ENCODE measurements at regions not wholly inside any gene's neighbourhood (a gene's known extent, or its start where the extent isn't known, plus 50 kb on each side); places are given as distances from the start of the nearest gene placed in this dataset.

- DNase-seq (no peak), ATAC-seq (no peak)
- no peak for TF ChIP-seq CTCF (IDR thresholded peaks at IDR 0.05)
- Histone ChIP-seq H3K9me3 (ENCODE audit: control insufficient read depth, insufficient read depth, low read length) (peaks cover 6% of the 10 kb centered on the region), H3K4me3 (ENCODE audit: low read length) (no peak overlapping the region), H3K27ac (ENCODE audit: low read length) (no peak overlapping the region), H3K36me3 (ENCODE audit: control insufficient read depth, insufficient read depth, low read length) (no peaks in the 10 kb centered on the region), H3K27me3 (ENCODE audit: control insufficient read depth, insufficient read depth, low read length) (no peaks in the 10 kb centered on the region), H3K4me1 (ENCODE audit: control insufficient read depth, insufficient read depth, low read length) (no peaks in the 10 kb centered on the region)
- Mint-ChIP-seq H3K27ac (no peak overlapping the region), H3K4me3 (no peak overlapping the region), H3K36me3 (peaks cover 7% of the 10 kb centered on the region), H3K27me3 (ENCODE audit: low read depth in 2 of 2) (no peaks in the 10 kb centered on the region), H3K4me1 (no peaks in the 10 kb centered on the region), H3K9me3 (peaks cover 14 to 25% of the 10 kb centered on the region in 2 donors)
- intact Hi-C loops (cut with micrococcal nuclease) = no loop called here
- 81% methylated on average over 2 of the region's 2 CpGs for WGBS (ENCODE audit: insufficient coverage)
These were observed 2071.2 kb upstream of the CDH6 start for GRCh38 chr5:29122306-29122705.

GRCh38 chr5:29114331-29114768 lies 2076.0 kb upstream of the CDH9 start:
- TF ChIP-seq CTCF (IDR thresholded peaks at IDR 0.05) = no peak
- Mint-ChIP-seq H3K27ac (no peak overlapping the region), H3K4me3 (no peak overlapping the region), H3K27me3 (ENCODE audit: low read depth in 2 of 2) (no peaks in the 10 kb centered on the region), H3K9me3 (peaks cover 22 to 24% of the 10 kb centered on the region in 2 donors), H3K4me1 (no peaks in the 10 kb centered on the region), H3K36me3 (peaks cover 29% of the 10 kb centered on the region)
- DNase-seq = no peak
- no peaks in the 10 kb centered on the region for H3K4me1 ChIP-seq (ENCODE audit: control insufficient read depth, insufficient read depth, low read length)
- intact Hi-C loops (cut with micrococcal nuclease) = no loop called here
- no peaks in the 10 kb centered on the region for H3K27me3 ChIP-seq (ENCODE audit: control insufficient read depth, insufficient read depth, low read length)
- no peak for ATAC-seq
- H3K36me3 ChIP-seq (ENCODE audit: control insufficient read depth, insufficient read depth, low read length) = no peaks in the 10 kb centered on the region
- H3K9me3 ChIP-seq (ENCODE audit: control insufficient read depth, insufficient read depth, low read length) = peaks cover 8% of the 10 kb centered on the region
- H3K4me3 ChIP-seq (ENCODE audit: low read length) = no peak overlapping the region
- H3K27ac ChIP-seq (ENCODE audit: low read length) = no peak overlapping the region

GRCh38 chr5:29113516-29113915 lies 2075.1 kb upstream of the CDH9 start:
- no peaks in the 10 kb centered on the region for H3K36me3 ChIP-seq (ENCODE audit: control insufficient read depth, insufficient read depth, low read length)
- H3K27me3 ChIP-seq (ENCODE audit: control insufficient read depth, insufficient read depth, low read length) = no peaks in the 10 kb centered on the region
- H3K27me3 Mint-ChIP-seq (ENCODE audit: low read depth in 2 of 2) = no peaks in the 10 kb centered on the region
- H3K4me1 ChIP-seq (ENCODE audit: control insufficient read depth, insufficient read depth, low read length) = no peaks in the 10 kb centered on the region
- no peak overlapping the region for H3K4me3 ChIP-seq (ENCODE audit: low read length)
- no peak overlapping the region for H3K4me3 Mint-ChIP-seq
- intact Hi-C loops (cut with micrococcal nuclease) = no loop called here
- H3K27ac Mint-ChIP-seq = no peak overlapping the region
- H3K4me1 Mint-ChIP-seq = no peaks in the 10 kb centered on the region
- DNase-seq (no peak), ATAC-seq (no peak)
- no peak for TF ChIP-seq CTCF (IDR thresholded peaks at IDR 0.05)
- no CpG with 5 or more reads among the region's 2 CpGs for WGBS (ENCODE audit: insufficient coverage)
- H3K9me3 Mint-ChIP-seq = peaks cover 24 to 27% of the 10 kb centered on the region in 2 donors
- H3K27ac ChIP-seq (ENCODE audit: low read length) = no peak overlapping the region
- peaks cover 8% of the 10 kb centered on the region for H3K9me3 ChIP-seq (ENCODE audit: control insufficient read depth, insufficient read depth, low read length)
- H3K36me3 Mint-ChIP-seq = peaks cover 33% of the 10 kb centered on the region

GRCh38 chr5:29099585-29099984 lies 2061.2 kb upstream of the CDH9 start:
- Mint-ChIP-seq H3K27me3 (ENCODE audit: low read depth in 2 of 2) (no peaks in the 10 kb centered on the region), H3K4me3 (no peak overlapping the region), H3K36me3 (peaks cover 19% of the 10 kb centered on the region), H3K27ac (no peak overlapping the region), H3K9me3 (peaks cover 19 to 35% of the 10 kb centered on the region in 2 donors), H3K4me1 (no peaks in the 10 kb centered on the region)
- H3K4me3 ChIP-seq (ENCODE audit: low read length) = no peak overlapping the region
- H3K27ac ChIP-seq (ENCODE audit: low read length) = no peak overlapping the region
- WGBS (ENCODE audit: insufficient coverage) = 88% methylated on average over 3 of the region's 3 CpGs
- peaks cover 11% of the 10 kb centered on the region for H3K9me3 ChIP-seq (ENCODE audit: control insufficient read depth, insufficient read depth, low read length)
- H3K4me1 ChIP-seq (ENCODE audit: control insufficient read depth, insufficient read depth, low read length) = no peaks in the 10 kb centered on the region
- intact Hi-C loops (cut with micrococcal nuclease) = no loop called here
- no peak for TF ChIP-seq CTCF (IDR thresholded peaks at IDR 0.05)
- H3K27me3 ChIP-seq (ENCODE audit: control insufficient read depth, insufficient read depth, low read length) = no peaks in the 10 kb centered on the region
- DNase-seq = no peak
- no peak for ATAC-seq
- no peaks in the 10 kb centered on the region for H3K36me3 ChIP-seq (ENCODE audit: control insufficient read depth, insufficient read depth, low read length)
